DOHH2 (cell line): ENCODE measurements at regions not wholly inside any gene's neighbourhood (a gene's known extent, or its start where the extent isn't known, plus 50 kb on each side); places are given as distances from the start of the nearest gene placed in this dataset.

Source experiments
- CTCF ChIP-seq: fragments of 200-600 bp; sonication (generic); IDR thresholded peaks from one replicate; pipeline ENCODE4 v1.5.1; 2014; ENCODE audit warnings: antibody characterized with exemption, mild to moderate bottlenecking, low read depth, low read length; ENCODE audit not compliant: poor library complexity, severe bottlenecking
- EZH2phosphoT487 ChIP-seq: fragments of 200-600 bp; sonication (generic); IDR thresholded peaks from 2 replicates; pipeline ENCODE4 v1.6.1; 2017; ENCODE audit warnings: borderline replicate concordance, mild to moderate bottlenecking, antibody characterized with exemption, low read length, moderate library complexity, mixed read lengths

- TF ChIP-seq CTCF (no peak), EZH2phosphoT487 (no peak)
Observed at GRCh38 chr5:53397845-53398244, 82.6 kb upstream of the FST start.
